Lower leg skin (tissue), 3 donors: ENCODE measurements at regions not wholly inside any gene's neighbourhood (a gene's known extent, or its start where the extent isn't known, plus 50 kb on each side); places are given as distances from the start of the nearest gene placed in this dataset.

Experiments used
- CTCF ChIP-seq, 3 donors: fragments of 450-650 bp; IDR thresholded peaks; one replicate each; pipeline ENCODE4 v1.5.1; 2016; ENCODE audit warnings: antibody characterized with exemption in 3 of 3, mild to moderate bottlenecking in 3 of 3, moderate library complexity in 2 of 3
- POLR2A ChIP-seq, 2 donors: fragments of 450-650 bp; IDR thresholded peaks; one replicate each; pipeline ENCODE4 v1.6.1; 2016 to 2017; ENCODE audit warnings: antibody characterized with exemption in 2 of 2, mild to moderate bottlenecking in 1 of 2, moderate library complexity in 1 of 2

- no peak for TF ChIP-seq CTCF (IDR thresholded peaks at IDR 0.05)
- no peak for TF ChIP-seq POLR2A (IDR thresholded peaks at IDR 0.05)
Measured at GRCh38 chr16:72422308-72422897, 250.4 kb upstream of the PMFBP1 start.
